ENCODE measurements at regions not wholly inside any gene's neighbourhood (a gene's known extent, or its start where the extent isn't known, plus 50 kb on each side); places are given as distances from the start of the nearest gene placed in this dataset.

DNA sequence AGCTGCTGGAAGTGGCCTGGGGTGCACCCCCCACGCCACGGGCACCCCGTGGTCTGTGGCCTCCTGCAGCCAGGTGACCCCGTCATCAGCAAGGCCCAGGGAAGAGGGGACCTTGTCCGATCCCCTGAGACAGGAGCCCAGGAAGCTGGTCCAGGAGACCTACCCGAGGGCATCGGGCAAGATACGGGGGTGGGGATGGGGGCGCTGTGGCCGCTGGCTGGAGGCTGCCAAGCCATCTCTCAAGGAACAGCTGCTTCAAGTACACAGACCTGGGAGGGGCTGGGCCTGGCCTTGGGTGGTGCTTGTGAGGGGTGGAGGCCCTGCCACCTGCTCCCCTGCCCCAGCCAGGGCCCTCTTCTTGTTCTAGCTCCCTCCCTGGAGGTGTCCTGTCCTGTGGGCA, 1272.1 kb downstream of the BRD1 start:
- TF ChIP-seq CTCF (IDR thresholded peaks at IDR 0.05; ENCODE audit: low read length) (no peak), EZH2phosphoT487 (IDR thresholded peaks at IDR 0.05; ENCODE audit: low read length) (no peak), EZH2 (optimal IDR thresholded peaks at IDR 0.05; ENCODE audit: low read depth, low read length) (no peak)

All from MM.1S (cell line).